BJ (cell line): ENCODE measurements at regions not wholly inside any gene's neighbourhood (a gene's known extent, or its start where the extent isn't known, plus 50 kb on each side); places are given as distances from the start of the nearest gene placed in this dataset.

Source experiments
- CTCF ChIA-PET: fragments of 350-600 bp; formaldehyde crosslinking; extraction: SDS; loops from one replicate; lab custom pipeline; 2021; ENCODE audit warnings: antibody characterized with exemption, inconsistent platforms; lab: Yijun Ruan, JAX
- POLR2A ChIA-PET: fragments of 300-600 bp; sonication (Branson Sonifier 250); formaldehyde crosslinking; extraction: SDS; loops from one replicate; lab custom pipeline; 2021; ENCODE audit warnings: antibody characterized with exemption; lab: Charles Lee
- DNase-seq: peaks from one replicate; pipeline ENCODE4 v3.0.0-alpha.2; 2011; ENCODE audit warnings: low read depth
- H3K27me3 ChIP-seq: 2 replicates; pipeline ENCODE4 v1.6.0; 2011; ENCODE audit warnings: low read length; ENCODE audit not compliant: control insufficient read depth, insufficient read depth
- H3K36me3 ChIP-seq: 2 replicates; pipeline ENCODE4 v1.5.1; 2011; ENCODE audit warnings: low read length; ENCODE audit not compliant: control insufficient read depth, insufficient read depth
- H3K4me3 ChIP-seq: 2 replicates; pipeline ENCODE4 v1.5.1; 2011; ENCODE audit warnings: low read depth, mild to moderate bottlenecking, control low read depth, low read length
- TF ChIP-seq, protein P1 (sequence below): IDR thresholded peaks from 2 replicates; pipeline ENCODE4 v1.5.1; 2011; ENCODE audit warnings: low read depth, mild to moderate bottlenecking, control low read depth, inconsistent platforms, low read length, moderate library complexity; ENCODE audit not compliant: insufficient read depth

DNA sequence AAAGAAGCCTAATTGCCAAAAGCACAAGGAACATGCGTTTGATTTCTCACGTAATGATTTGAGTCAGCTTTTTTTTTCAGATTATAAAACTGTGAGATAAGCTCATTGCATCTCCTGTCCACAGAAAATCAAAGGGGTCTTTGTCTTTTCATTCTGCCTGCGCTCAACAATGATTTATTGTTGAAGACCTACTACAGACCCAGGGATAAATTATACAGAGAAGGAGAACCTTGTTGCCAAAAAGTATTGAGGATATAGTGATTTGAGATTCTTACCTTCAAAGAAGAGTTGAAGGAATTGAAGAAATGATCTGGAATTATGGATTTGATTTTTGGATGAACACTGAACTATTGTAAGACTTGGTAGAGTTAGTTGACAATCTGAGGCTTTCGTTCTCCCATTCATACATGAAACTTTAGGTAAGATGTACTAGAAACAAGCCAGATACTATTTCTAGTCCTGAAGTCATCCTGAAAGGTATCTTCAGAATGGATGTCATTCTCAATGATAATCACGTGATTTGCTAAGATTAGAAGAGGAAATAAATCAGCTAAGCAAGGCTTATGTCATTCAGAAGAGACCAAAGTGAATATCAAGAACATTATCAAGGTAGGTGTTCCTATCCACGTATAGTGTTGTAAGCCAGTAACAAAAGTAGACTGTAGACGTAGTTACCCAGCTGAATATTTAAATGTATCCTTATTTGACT, 71.1 kb upstream of the SCOC start:
- TF ChIP-seq, protein P1, sequence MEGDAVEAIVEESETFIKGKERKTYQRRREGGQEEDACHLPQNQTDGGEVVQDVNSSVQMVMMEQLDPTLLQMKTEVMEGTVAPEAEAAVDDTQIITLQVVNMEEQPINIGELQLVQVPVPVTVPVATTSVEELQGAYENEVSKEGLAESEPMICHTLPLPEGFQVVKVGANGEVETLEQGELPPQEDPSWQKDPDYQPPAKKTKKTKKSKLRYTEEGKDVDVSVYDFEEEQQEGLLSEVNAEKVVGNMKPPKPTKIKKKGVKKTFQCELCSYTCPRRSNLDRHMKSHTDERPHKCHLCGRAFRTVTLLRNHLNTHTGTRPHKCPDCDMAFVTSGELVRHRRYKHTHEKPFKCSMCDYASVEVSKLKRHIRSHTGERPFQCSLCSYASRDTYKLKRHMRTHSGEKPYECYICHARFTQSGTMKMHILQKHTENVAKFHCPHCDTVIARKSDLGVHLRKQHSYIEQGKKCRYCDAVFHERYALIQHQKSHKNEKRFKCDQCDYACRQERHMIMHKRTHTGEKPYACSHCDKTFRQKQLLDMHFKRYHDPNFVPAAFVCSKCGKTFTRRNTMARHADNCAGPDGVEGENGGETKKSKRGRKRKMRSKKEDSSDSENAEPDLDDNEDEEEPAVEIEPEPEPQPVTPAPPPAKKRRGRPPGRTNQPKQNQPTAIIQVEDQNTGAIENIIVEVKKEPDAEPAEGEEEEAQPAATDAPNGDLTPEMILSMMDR, result no peak
- Histone ChIP-seq H3K4me3 (no peak overlapping the region), H3K36me3 (no peaks in the 10 kb centered on the region), H3K27me3 (no peaks in the 10 kb centered on the region; the same call in 1 of the 2 replicates)
- ChIA-PET CTCF (interaction anchor here (1.4 kb wide), 1 partner anchor 25 kb away, joined by 8 read pairs; no protein-coding TSS in a partner anchor), POLR2A (no interaction called here)
- DNase-seq, result no peak

GRCh38 chr4:140300271-140300970, 73.0 kb upstream of the SCOC start:
- no peaks in the 10 kb centered on the region for H3K36me3 ChIP-seq
- no peak for DNase-seq
- H3K4me3 ChIP-seq, result no peak overlapping the region
- ChIA-PET POLR2A (no interaction called here), CTCF (interaction anchor here (1.3 kb wide), 1 partner anchor 9 kb away, joined by 3 read pairs; no protein-coding TSS in a partner anchor)
- TF ChIP-seq, protein P1, result no peak
- no peaks in the 10 kb centered on the region; the same call in 1 of the 2 replicates for H3K27me3 ChIP-seq

GRCh38 chr4:140298001-140298400, 75.4 kb upstream of the SCOC start:
- ChIA-PET POLR2A (no interaction called here), CTCF (interaction anchor here (1.0 to 1.5 kb wide), 3 partner anchors 10 to 40 kb away, joined by 3 read pairs; no protein-coding TSS in a partner anchor)
- H3K36me3 ChIP-seq, result no peaks in the 10 kb centered on the region
- H3K27me3 ChIP-seq, result peaks cover 3% of the 10 kb centered on the region; the same call in 1 of the 2 replicates
- no peak for DNase-seq
- no peak overlapping the region for H3K4me3 ChIP-seq
- TF ChIP-seq, protein P1, result no peak

GRCh38 chr4:140297221-140297570, 76.2 kb upstream of the SCOC start:
- no peaks in the 10 kb centered on the region for H3K36me3 ChIP-seq
- DNase-seq, result no peak
- TF ChIP-seq, protein P1, result no peak
- ChIA-PET POLR2A (no interaction called here), CTCF (no interaction called here)
- H3K4me3 ChIP-seq, result no peak overlapping the region
- peaks cover 3% of the 10 kb centered on the region; the same call in 1 of the 2 replicates for H3K27me3 ChIP-seq
